ENCODE measurements at regions not wholly inside any gene's neighbourhood (a gene's known extent, or its start where the extent isn't known, plus 50 kb on each side); places are given as distances from the start of the nearest gene placed in this dataset.

DNA sequence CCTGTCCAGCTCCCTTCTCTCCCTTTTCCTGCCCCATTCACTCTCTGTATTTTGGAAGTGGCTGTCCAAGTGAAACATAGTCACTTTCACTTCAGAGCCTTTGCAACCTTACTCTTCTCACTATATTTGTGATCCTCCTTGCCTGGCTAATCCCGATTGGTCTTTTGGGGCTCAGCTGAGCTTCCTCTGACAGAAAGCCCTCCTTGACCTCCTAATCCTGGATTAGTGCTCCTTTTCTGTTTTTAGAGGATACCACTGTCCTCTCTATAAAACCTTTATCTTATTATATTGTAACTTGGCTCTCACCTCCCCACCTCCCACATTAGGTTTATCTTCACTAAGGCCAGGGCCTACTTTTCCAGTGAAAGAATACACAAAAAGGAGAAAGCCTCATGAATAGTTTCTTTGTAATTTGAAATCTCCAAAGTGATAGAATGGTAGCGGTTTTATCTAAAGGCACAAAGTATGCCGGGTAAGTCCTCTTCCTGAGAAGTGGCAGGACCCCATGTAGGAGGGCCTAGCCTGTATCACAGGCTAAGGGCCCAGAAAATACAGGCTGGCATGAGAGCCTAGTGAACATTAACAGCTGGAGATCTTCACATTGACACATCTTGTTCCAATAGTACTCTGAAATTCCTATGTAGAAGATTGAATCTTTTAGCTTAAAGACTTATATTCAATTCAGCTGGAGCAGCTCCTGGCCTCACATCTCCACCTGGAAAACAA is 83.1 kb upstream of the GAREM1 start:
- Mint-ChIP-seq H3K36me3 (no peaks in the 10 kb centered on the region), H3K4me3 (no peak overlapping the region), H3K27me3 (peaks cover 4% of the 10 kb centered on the region), H3K4me1 (peaks cover 4% of the 10 kb centered on the region), H3K27ac (no peak overlapping the region), H3K9me3 (no peaks in the 10 kb centered on the region)
- no peak for ATAC-seq (ENCODE audit: low read depth)
- no peak for DNase-seq (ENCODE audit: low spot score in 2 of 2)

GRCh38 chr18:32553174-32553573 is 82.5 kb upstream of the GAREM1 start:
- Mint-ChIP-seq H3K4me1 (peaks cover 4% of the 10 kb centered on the region), H3K27me3 (peaks cover 5% of the 10 kb centered on the region), H3K4me3 (no peak overlapping the region), H3K27ac (no peak overlapping the region), H3K9me3 (no peaks in the 10 kb centered on the region), H3K36me3 (no peaks in the 10 kb centered on the region)
- DNase-seq (ENCODE audit: low spot score in 2 of 2) (no peak), ATAC-seq (ENCODE audit: low read depth) (no peak)

DNA sequence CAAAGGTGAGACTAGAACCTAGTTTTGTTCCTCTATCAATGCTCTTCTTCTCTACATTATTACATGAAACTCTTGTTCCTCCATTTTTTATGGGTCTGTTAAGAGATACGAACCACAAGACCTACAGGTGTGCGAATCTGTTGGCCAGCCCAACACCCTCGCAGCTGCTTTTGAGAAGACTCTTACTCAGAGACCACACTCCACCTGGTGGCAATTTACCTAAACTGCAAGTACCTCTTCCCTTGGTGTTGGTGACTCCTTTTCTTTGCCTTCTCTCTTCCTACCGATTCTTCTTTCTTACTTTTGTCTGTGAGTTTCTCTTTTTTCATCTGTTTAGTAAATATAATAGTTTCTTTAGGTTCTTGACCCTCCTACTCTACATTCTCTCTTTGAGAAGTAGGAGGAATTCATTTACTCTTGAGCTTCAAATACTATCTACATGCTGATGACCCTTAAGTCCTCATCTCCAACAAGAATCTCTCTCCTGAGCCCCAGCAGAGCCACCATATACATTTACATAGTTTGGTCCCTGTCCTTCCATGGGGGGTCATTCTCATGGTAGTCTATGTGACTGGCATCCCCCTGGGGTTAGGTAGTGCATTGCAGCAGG is 81.8 kb upstream of the GAREM1 start:
- Mint-ChIP-seq H3K9me3 (no peaks in the 10 kb centered on the region), H3K4me1 (peaks cover 4% of the 10 kb centered on the region), H3K27me3 (peaks cover 6% of the 10 kb centered on the region), H3K27ac (no peak overlapping the region), H3K4me3 (no peak overlapping the region), H3K36me3 (no peaks in the 10 kb centered on the region)
- DNase-seq (ENCODE audit: low spot score in 2 of 2) (peak; percentile 37 to 46), ATAC-seq (ENCODE audit: low read depth) (peak; percentile 78)

DNA sequence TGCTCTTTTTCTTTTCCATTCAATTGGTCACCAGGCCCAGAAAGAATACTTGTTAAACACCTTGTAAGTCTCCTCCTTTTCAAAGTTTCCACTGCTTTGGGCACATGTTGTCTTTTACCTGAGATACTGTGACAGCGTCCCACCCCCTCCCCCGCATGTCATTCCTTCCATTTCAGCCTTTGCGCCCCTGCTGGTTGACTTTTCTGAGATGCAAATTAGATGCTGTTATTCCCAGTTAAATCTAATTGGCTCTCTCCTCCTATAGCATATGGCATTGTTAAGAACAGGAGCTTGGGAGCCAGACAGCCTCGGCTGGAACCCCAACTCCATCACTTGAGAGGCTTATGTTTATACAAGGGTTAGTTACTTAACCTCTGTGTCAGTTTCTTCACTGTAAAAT is 80.3 kb upstream of the GAREM1 start:
- no peak for ATAC-seq (ENCODE audit: low read depth)
- Mint-ChIP-seq H3K36me3 (no peaks in the 10 kb centered on the region), H3K4me1 (peaks cover 4% of the 10 kb centered on the region), H3K27me3 (peaks cover 9% of the 10 kb centered on the region), H3K9me3 (no peaks in the 10 kb centered on the region), H3K27ac (no peak overlapping the region), H3K4me3 (no peak overlapping the region)
- DNase-seq (ENCODE audit: low spot score in 2 of 2): no peak

DNA sequence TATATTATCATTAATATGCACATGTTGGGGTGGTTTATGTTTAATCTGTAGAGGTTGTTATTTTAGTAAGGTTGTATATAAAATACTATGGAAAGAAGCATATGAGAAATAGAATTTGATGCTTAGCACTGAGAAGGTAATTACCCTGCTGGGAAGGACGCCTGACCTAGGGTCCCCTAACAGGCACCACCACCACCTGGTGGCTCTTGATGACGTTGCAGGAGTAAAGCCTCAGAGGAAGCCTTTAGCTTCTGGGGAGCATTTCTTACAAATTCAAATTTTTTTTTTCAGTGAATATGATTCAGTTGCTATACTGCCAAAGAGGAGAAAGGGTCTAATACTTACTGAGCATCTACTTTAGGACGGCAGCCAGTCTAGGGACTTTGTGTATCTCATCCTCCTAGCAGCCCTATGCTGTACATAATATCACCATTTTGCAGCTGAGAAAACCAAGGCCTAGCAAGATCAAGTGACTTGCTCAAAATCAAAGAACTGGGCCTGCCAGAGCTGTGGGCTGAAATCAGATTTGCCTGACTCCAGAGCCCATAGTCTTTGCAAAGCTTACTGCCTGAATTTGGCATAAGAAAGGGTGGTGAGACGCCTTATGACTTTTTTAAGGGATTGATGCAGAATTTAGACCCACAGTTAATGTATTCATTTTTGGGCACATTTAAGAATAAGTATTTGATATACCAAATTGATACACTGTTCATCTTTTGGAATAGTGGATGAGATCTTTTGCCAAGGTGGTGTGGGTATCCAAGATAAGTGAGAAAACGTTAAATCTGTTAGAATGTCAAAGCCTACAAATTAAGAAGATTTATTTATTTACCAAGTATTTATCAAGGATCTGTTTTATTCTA is 78.8 kb upstream of the GAREM1 start:
- no peak overlapping the region for H3K27ac Mint-ChIP-seq
- H3K4me3 Mint-ChIP-seq: no peak overlapping the region
- DNase-seq (ENCODE audit: low spot score in 2 of 2): peak in 1 of 2 donors; percentile 11
- no peaks in the 10 kb centered on the region for H3K36me3 Mint-ChIP-seq
- H3K27me3 Mint-ChIP-seq: peaks cover 9% of the 10 kb centered on the region
- H3K4me1 Mint-ChIP-seq: peaks cover 4% of the 10 kb centered on the region
- ATAC-seq (ENCODE audit: low read depth): peak; percentile 72
- no peaks in the 10 kb centered on the region for H3K9me3 Mint-ChIP-seq

- Mint-ChIP-seq H3K4me3 (no peak overlapping the region), H3K27me3 (peaks cover 9% of the 10 kb centered on the region), H3K36me3 (no peaks in the 10 kb centered on the region), H3K4me1 (peaks cover 4% of the 10 kb centered on the region), H3K9me3 (no peaks in the 10 kb centered on the region), H3K27ac (no peak overlapping the region)
- ATAC-seq (ENCODE audit: low read depth): no peak
- DNase-seq (ENCODE audit: low spot score in 2 of 2): no peak
Measured at GRCh38 chr18:32548688-32549087, 78.0 kb upstream of the GAREM1 start.

DNA sequence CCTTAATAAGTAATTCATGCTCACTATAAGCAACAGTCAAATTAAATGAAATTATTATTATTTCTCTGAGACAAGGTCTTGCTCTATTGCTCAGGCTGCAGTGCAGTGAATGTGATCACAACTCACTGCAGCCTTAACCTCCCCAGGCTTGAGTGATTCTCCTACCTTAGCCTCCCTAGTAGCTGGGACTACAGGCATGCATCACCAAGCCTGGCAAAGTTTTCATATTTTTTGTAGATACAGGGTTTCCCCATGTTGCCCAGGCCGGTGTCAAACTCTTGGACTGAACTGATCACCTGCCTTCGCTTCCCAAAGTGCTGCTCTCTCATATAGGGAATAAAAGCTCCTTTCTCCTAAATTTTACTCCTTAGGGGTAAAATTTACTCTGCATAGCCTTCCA is 74.9 kb upstream of the GAREM1 start:
- Mint-ChIP-seq H3K27me3 (peaks cover 9% of the 10 kb centered on the region), H3K4me1 (no peaks in the 10 kb centered on the region), H3K27ac (no peak overlapping the region), H3K36me3 (no peaks in the 10 kb centered on the region), H3K4me3 (no peak overlapping the region), H3K9me3 (no peaks in the 10 kb centered on the region)
- no peak for ATAC-seq (ENCODE audit: low read depth)
- DNase-seq (ENCODE audit: low spot score in 2 of 2): no peak

DNA sequence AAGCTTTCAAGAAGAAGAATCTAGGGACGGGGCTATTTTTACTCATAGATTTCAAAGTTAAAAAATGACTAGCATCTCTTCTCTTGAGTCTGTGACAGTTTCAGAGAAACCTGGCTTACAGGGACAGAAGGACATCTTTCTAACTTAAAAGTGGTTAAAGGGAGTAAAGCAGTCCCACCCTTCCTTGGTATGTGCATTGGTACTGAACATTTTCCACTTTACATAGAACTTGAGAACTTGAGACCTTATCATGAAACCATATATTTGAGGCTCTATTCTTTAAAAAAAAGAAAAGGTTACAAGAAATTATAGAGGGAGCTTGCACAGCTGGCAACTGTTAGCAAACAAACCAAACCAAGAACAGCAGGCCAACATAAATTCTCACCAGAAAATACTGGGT is 73.4 kb upstream of the GAREM1 start:
- no peaks in the 10 kb centered on the region for H3K4me1 Mint-ChIP-seq
- no peak overlapping the region for H3K27ac Mint-ChIP-seq
- no peak for ATAC-seq (ENCODE audit: low read depth)
- DNase-seq (ENCODE audit: low spot score in 2 of 2): no peak
- H3K36me3 Mint-ChIP-seq: no peaks in the 10 kb centered on the region
- no peak overlapping the region for H3K4me3 Mint-ChIP-seq
- no peaks in the 10 kb centered on the region for H3K9me3 Mint-ChIP-seq
- H3K27me3 Mint-ChIP-seq: peaks cover 9% of the 10 kb centered on the region

DNA sequence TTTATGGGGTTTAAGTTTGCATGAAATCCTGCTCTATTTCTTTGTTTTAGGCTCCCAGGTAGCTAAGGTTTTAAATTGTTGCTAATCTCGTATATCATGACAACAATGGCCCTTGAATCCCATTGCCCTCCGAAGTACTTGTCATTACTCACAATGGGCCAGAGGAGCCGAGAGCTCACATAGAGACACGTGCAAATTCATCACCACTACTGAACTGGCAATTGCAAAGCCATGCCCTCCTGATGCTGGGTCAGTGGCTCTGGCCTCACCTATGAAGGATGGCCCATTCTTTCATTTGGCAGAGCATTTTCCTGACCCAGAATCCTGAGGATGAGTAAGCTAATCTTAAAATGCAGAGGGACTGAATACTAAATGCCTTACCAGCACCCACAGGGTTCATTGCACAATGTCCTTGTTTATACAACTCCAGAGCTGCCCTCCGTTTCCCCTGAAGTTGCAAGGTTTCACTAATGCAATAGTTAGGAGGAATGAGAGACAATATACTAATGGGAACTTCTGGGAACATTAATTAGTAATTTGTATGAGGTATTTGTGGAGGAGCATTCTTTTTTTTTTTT is 71.6 kb upstream of the GAREM1 start:
- H3K27me3 Mint-ChIP-seq: peaks cover 8% of the 10 kb centered on the region
- H3K36me3 Mint-ChIP-seq: no peaks in the 10 kb centered on the region
- ATAC-seq (ENCODE audit: low read depth): no peak
- no peaks in the 10 kb centered on the region for H3K9me3 Mint-ChIP-seq
- H3K4me3 Mint-ChIP-seq: no peak overlapping the region
- DNase-seq (ENCODE audit: low spot score in 2 of 2): no peak
- H3K4me1 Mint-ChIP-seq: no peaks in the 10 kb centered on the region
- H3K27ac Mint-ChIP-seq: no peak overlapping the region

DNA sequence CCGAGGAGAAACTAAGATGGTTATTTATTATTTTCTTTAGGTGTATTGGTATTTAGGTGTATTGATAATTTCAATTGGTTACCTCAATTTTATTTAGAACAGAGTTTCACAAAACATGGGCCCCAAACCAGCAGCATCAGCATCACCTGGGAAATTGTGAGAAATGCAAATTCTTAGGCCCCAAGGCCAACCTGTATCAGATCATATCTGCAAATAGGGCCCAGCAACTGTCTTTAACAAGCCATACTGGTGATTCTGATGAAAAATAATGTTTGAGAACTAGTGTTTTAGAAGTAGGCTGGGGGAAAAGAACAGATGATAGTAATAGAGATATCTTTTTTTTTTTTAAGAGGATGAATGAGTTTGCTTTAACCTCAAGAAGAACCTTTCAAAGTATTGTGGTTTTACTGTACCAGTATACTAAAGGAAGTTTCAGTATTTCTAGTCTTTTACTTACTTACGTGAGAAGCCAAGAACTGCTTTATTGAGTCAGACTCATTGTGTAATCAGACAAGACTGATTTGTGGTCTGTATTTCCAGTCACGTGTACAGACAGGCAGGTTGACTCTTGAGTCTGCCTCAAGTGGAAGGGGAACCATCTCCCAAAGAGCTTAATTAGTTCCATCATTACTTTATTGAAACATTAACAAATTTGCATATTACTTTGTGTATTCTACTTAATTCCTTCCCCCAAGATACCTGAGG is 60.4 kb upstream of the GAREM1 start:
- ATAC-seq (ENCODE audit: low read depth) (no peak), DNase-seq (ENCODE audit: low spot score in 2 of 2) (no peak)
- peaks cover 1% of the 10 kb centered on the region for H3K27me3 Mint-ChIP-seq
- H3K9me3 Mint-ChIP-seq: no peaks in the 10 kb centered on the region
- no peak overlapping the region for H3K27ac Mint-ChIP-seq
- H3K4me1 Mint-ChIP-seq: no peaks in the 10 kb centered on the region
- H3K36me3 Mint-ChIP-seq: no peaks in the 10 kb centered on the region
- no peak overlapping the region for H3K4me3 Mint-ChIP-seq

- peaks cover 1% of the 10 kb centered on the region for H3K27me3 Mint-ChIP-seq
- ATAC-seq (ENCODE audit: low read depth): no peak
- no peak overlapping the region for H3K27ac Mint-ChIP-seq
- H3K4me3 Mint-ChIP-seq: no peak overlapping the region
- no peaks in the 10 kb centered on the region for H3K4me1 Mint-ChIP-seq
- no peaks in the 10 kb centered on the region for H3K9me3 Mint-ChIP-seq
- H3K36me3 Mint-ChIP-seq: no peaks in the 10 kb centered on the region
- DNase-seq (ENCODE audit: low spot score in 2 of 2): no peak
Measured at GRCh38 chr18:32529722-32530420, 59.2 kb upstream of the GAREM1 start.

DNA sequence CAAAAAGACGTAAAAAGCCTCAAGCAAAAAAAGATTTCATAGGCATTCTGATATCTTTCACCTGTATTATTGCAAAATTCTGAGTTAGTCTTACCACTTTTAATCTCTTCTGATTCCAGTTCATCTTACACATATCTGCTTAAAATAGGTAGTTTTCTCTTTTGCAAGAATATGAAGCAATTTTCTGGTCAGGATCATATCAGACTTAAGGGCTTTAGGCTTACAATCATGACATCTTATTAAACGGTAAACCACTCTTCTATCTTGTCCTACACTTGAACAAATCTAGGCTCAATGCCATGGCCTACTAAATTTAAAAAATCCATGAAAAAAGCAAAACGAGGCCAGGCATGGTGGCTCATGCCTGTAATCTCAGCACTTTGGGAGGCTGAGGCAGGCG is 50.1 kb upstream of the GAREM1 start:
- DNase-seq (ENCODE audit: low spot score in 2 of 2) (no peak), ATAC-seq (ENCODE audit: low read depth) (no peak)
- no peak overlapping the region for H3K27ac Mint-ChIP-seq
- H3K4me1 Mint-ChIP-seq: no peaks in the 10 kb centered on the region
- no peak overlapping the region for H3K4me3 Mint-ChIP-seq
- H3K27me3 Mint-ChIP-seq: no peaks in the 10 kb centered on the region
- H3K36me3 Mint-ChIP-seq: no peaks in the 10 kb centered on the region
- H3K9me3 Mint-ChIP-seq: no peaks in the 10 kb centered on the region

All from memory B cell (primary cell).